ENCODE measurements at regions not wholly inside any gene's neighbourhood (a gene's known extent, or its start where the extent isn't known, plus 50 kb on each side); places are given as distances from the start of the nearest gene placed in this dataset.

DNA sequence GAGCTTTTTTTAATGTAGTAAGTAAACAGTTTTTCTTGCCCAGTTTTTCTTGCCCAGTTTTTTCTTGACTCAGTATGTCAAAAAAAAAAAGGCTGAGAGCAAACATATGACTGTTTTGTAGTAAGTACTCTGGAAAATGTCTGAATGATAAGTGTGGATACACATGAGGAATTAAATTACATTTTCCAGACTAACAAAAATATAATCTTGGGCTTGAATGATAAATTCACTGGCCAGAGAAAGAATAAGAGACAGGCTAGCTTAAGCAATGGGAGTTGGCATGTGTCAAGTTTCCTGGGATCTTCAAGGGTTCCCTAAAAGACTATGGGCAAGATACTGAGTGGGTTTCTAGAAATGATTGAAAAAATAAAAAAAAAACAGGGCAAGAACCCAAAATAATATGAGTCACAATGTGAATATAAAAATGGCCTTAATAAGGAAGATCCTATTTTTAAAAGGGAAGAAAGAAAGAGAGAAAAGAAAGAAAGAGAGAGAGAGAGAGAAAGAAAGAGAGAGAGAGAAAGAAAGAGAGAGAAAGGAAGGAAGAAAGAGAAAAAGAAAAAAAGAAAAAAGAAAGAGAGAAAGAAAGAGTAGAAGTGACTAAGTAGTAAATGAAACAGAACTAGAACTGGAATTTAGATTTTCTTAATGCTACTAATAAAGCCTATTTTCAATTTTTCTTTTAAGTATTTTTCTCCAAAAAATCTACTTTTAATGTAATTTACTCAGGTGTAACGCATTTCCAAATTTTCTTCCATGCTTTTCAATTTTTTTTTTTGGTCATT lies 60.2 kb downstream of the TFPI2 start:
- TF ChIP-seq, protein P1, sequence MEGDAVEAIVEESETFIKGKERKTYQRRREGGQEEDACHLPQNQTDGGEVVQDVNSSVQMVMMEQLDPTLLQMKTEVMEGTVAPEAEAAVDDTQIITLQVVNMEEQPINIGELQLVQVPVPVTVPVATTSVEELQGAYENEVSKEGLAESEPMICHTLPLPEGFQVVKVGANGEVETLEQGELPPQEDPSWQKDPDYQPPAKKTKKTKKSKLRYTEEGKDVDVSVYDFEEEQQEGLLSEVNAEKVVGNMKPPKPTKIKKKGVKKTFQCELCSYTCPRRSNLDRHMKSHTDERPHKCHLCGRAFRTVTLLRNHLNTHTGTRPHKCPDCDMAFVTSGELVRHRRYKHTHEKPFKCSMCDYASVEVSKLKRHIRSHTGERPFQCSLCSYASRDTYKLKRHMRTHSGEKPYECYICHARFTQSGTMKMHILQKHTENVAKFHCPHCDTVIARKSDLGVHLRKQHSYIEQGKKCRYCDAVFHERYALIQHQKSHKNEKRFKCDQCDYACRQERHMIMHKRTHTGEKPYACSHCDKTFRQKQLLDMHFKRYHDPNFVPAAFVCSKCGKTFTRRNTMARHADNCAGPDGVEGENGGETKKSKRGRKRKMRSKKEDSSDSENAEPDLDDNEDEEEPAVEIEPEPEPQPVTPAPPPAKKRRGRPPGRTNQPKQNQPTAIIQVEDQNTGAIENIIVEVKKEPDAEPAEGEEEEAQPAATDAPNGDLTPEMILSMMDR (IDR thresholded peaks at IDR 0.05), result no peak
- ATAC-seq (ENCODE audit: low FRiP score) (no peak), DNase-seq (ENCODE audit: low spot score) (no peak)

DNA sequence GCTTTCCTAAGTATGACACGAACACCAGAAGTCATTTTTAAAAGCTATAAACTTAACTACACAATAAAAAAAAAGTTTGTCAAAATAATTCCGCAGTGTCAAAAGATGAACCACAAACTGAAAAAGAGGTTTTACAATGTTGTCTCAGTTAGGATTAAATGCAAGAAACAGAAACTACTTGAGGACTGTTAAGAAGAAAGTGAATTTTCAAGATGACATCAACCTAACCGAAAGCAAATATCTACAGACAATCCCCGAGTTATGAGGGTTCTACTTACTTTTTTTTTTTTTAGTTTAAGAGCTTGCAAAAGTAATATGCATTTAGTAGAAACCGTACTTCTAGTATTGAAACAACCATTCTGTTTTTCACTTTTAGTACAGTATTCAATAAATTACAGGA lies 62.3 kb downstream of the TFPI2 start:
- DNase-seq (ENCODE audit: low spot score), result no peak
- ATAC-seq (ENCODE audit: low FRiP score), result no peak
- TF ChIP-seq, protein P1 (IDR thresholded peaks at IDR 0.05), result no peak

DNA sequence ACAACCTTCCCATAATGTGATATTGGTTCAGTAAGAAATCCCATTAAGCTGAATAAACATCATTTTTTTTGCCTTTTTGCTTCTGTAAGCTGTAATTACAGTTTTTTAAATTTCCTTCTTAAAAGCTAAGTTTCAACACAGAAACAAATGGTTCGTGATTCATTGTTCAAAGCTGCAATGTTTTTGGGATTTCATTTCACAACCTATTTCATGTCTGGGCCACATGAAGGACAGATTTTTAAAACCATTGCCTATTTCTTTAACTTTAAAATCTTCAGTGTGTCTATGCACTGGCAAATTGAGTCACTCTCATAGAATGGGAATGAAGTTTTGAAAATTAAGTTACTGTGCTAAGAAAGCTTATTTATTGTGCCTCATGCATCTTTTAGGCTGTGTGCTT lies 66.9 kb downstream of the TFPI2 start:
- TF ChIP-seq, protein P1 (IDR thresholded peaks at IDR 0.05), result no peak
- no peak for ATAC-seq (ENCODE audit: low FRiP score)
- no peak for DNase-seq (ENCODE audit: low spot score)

DNA sequence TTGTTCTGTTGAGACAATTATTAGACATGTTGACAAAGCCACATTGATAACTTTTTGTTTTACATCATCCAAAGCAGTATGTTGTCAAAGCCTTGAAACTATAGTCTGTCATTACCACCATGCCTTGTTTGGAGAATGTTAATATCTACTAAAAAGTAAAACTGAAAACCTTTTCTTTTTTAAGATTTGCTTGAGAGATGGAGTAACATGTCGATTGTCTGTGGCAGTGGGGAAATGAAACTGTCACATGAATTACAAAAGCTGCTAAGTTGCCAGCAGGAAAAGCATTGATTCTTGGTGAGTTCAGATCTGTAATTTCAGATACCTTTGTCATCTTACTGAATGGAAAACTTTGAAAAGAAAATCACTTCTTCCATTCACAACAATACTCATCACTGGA lies 69.1 kb downstream of the TFPI2 start:
- TF ChIP-seq, protein P1 (IDR thresholded peaks at IDR 0.05), result no peak
- ATAC-seq (ENCODE audit: low FRiP score) (no peak), DNase-seq (ENCODE audit: low spot score) (no peak)

DNA sequence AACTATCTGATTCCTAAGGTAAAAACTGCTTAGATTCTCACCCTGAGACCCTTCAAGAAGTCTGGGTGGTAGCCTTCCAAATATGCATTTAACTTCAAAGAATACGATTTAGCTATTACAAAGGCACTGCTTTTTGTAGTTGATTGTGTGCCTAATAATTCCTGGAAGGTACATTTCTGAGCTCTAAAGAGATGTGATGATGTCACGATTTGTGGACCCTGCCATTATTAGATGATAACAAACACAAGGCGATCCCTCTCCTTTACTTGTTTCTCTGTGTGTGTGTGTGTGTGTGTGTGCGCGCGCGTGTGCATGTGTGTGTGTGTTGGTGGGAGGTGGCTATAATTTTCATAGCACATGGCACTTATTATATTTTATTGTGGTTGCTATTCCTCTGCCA lies 70.9 kb downstream of the TFPI2 start:
- no peak for DNase-seq (ENCODE audit: low spot score)
- no peak for ATAC-seq (ENCODE audit: low FRiP score)
- TF ChIP-seq, protein P1 (IDR thresholded peaks at IDR 0.05), result no peak

DNA sequence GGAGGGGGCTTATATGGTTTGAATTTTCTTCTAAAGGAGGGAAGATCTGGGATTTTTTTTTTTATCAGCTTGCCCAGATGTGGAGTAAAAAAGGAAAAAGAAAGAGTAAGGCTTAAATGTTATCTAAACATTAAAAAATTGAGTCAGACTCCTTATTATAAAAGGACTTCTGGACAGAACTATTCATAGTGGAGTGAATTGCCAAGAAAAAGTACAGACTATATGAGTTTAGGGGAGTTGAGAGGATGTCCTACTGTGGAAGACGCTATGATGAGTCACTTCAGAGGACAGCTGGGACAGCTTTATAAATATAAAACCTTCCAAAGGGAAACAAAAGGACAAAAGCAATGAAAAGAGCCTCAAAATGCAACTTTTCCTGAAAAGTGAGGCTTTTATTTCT lies 73.0 kb downstream of the TFPI2 start:
- DNase-seq (ENCODE audit: low spot score) (no peak), ATAC-seq (ENCODE audit: low FRiP score) (no peak)
- TF ChIP-seq, protein P1 (IDR thresholded peaks at IDR 0.05), result no peak

DNA sequence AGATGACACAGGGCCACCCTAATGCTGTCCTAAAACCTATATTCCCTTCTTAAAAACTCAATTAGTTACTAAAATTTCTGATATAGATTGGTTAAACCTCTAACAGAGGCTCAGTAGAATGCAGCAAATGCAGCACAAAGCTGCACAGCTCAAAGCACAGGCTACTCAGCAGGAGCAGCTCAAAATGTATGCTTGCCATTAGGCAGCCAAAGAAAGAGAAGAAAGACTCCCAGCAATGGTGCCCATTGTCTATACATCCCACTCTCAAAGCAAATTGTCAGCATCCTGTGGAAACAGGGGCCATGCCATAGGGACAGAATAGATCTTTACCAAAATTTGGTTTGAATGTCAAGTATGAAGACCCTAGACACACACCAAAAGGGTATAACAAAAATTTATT lies 73.5 kb downstream of the TFPI2 start:
- DNase-seq (ENCODE audit: low spot score) (no peak), ATAC-seq (ENCODE audit: low FRiP score) (no peak)
- TF ChIP-seq, protein P1 (IDR thresholded peaks at IDR 0.05), result no peak
